ENCODE measurements at regions not wholly inside any gene's neighbourhood (a gene's known extent, or its start where the extent isn't known, plus 50 kb on each side); places are given as distances from the start of the nearest gene placed in this dataset.
"Not testable (repeated sequence)": the region's sequence is repeated elsewhere in the genome, so short reads cannot be mapped to it uniquely, and the experiment has no call there.

GRCh38 chr22:22300511-22300910, 55.9 kb downstream of the VPREB1 start:
- not testable (repeated sequence) for H2AK5ac ChIP-seq (ENCODE audit: insufficient read length, low read length); H3K14ac ChIP-seq (ENCODE audit: insufficient read depth, low read length); H3K18ac ChIP-seq (ENCODE audit: insufficient read length, low read depth, low read length); H2BK20ac ChIP-seq (ENCODE audit: low read depth, low read length, poor library complexity, severe bottlenecking); H3K23ac ChIP-seq (ENCODE audit: insufficient read length, low read depth, low read length); H3K4me1 ChIP-seq (ENCODE audit: insufficient read depth, low read length); H2BK5ac ChIP-seq (ENCODE audit: insufficient read length, low read length); H3K56ac ChIP-seq (ENCODE audit: insufficient read length, low read depth, low read length); H4K5ac ChIP-seq (ENCODE audit: insufficient read length, low read depth, low read length); H3K9me3 ChIP-seq (ENCODE audit: control insufficient read depth, low read depth, low read length); H3K27me3 ChIP-seq (ENCODE audit: insufficient read depth, low read length); H3K4me3 Mint-ChIP-seq; H2BK15ac ChIP-seq (ENCODE audit: low read depth, low read length); H3K9ac ChIP-seq (ENCODE audit: extremely low read depth, insufficient read length, low read length); H2AFZ ChIP-seq (ENCODE audit: low read length); H3K79me1 ChIP-seq (ENCODE audit: insufficient read depth, low read depth, low read length, poor library complexity, severe bottlenecking); H3T11ph ChIP-seq (ENCODE audit: low read length); H3K9me3 Mint-ChIP-seq; H4K8ac ChIP-seq (replicated peaks; ENCODE audit: insufficient read length, low read depth, low read length); H3K23me2 ChIP-seq (ENCODE audit: insufficient read length, low read depth, low read length, poor library complexity, severe bottlenecking); H2BK120ac ChIP-seq (ENCODE audit: low read depth, low read length, poor library complexity, severe bottlenecking); H4K91ac ChIP-seq (ENCODE audit: insufficient read length, low read depth, low read length); H3K4me2 ChIP-seq (ENCODE audit: insufficient read depth, insufficient read length, low read length); H2BK12ac ChIP-seq (ENCODE audit: insufficient read length, low read depth, low read length); H3K4ac ChIP-seq (ENCODE audit: low read depth, low read length); H3K79me2 ChIP-seq (ENCODE audit: insufficient read depth, low read length); H3K27ac Mint-ChIP-seq; H4K20me1 ChIP-seq (ENCODE audit: control insufficient read depth, insufficient read depth, insufficient read length); DNase-seq; H3K27ac ChIP-seq (ENCODE audit: insufficient read length, low read depth, low read length)
- WGBS (ENCODE audit: extremely low coverage, insufficient read length, low lambda C conversion rate): no CpG with 5 or more reads among the region's 5 CpGs
- Mint-ChIP-seq H3K27me3 (ENCODE audit: low read depth) (peaks cover 42% of the 10 kb centered on the region), H3K36me3 (ENCODE audit: insufficient read depth in 1 of 3, low read depth in 3 of 3) (peaks cover 13 to 17% (median 17%) of the 10 kb centered on the region in 3 experiments), H3K4me1 (peaks cover 14 to 18% of the 10 kb centered on the region in 2 experiments)

- not testable (repeated sequence) for H3K27ac Mint-ChIP-seq; H3K27me3 ChIP-seq (ENCODE audit: insufficient read depth, low read length); H4K8ac ChIP-seq (replicated peaks; ENCODE audit: insufficient read length, low read depth, low read length); H3K4me3 Mint-ChIP-seq; H4K20me1 ChIP-seq (ENCODE audit: control insufficient read depth, insufficient read depth, insufficient read length); H2BK5ac ChIP-seq (ENCODE audit: insufficient read length, low read length); H3K14ac ChIP-seq (ENCODE audit: insufficient read depth, low read length); H3K9me3 Mint-ChIP-seq; H3K23ac ChIP-seq (ENCODE audit: insufficient read length, low read depth, low read length); H3K79me2 ChIP-seq (ENCODE audit: insufficient read depth, low read length); H3K18ac ChIP-seq (ENCODE audit: insufficient read length, low read depth, low read length); H4K5ac ChIP-seq (ENCODE audit: insufficient read length, low read depth, low read length); H3K9ac ChIP-seq (ENCODE audit: extremely low read depth, insufficient read length, low read length); H2AFZ ChIP-seq (ENCODE audit: low read length); DNase-seq; H3K4me2 ChIP-seq (ENCODE audit: insufficient read depth, insufficient read length, low read length); H2BK20ac ChIP-seq (ENCODE audit: low read depth, low read length, poor library complexity, severe bottlenecking); H3K27ac ChIP-seq (ENCODE audit: insufficient read length, low read depth, low read length); H3T11ph ChIP-seq (ENCODE audit: low read length); H3K9me3 ChIP-seq (ENCODE audit: control insufficient read depth, low read depth, low read length); H4K91ac ChIP-seq (ENCODE audit: insufficient read length, low read depth, low read length); H3K4ac ChIP-seq (ENCODE audit: low read depth, low read length); H2BK12ac ChIP-seq (ENCODE audit: insufficient read length, low read depth, low read length); H3K4me1 ChIP-seq (ENCODE audit: insufficient read depth, low read length); H2AK5ac ChIP-seq (ENCODE audit: insufficient read length, low read length); H3K79me1 ChIP-seq (ENCODE audit: insufficient read depth, low read depth, low read length, poor library complexity, severe bottlenecking); H2BK120ac ChIP-seq (ENCODE audit: low read depth, low read length, poor library complexity, severe bottlenecking); H3K23me2 ChIP-seq (ENCODE audit: insufficient read length, low read depth, low read length, poor library complexity, severe bottlenecking); H2BK15ac ChIP-seq (ENCODE audit: low read depth, low read length); H3K56ac ChIP-seq (ENCODE audit: insufficient read length, low read depth, low read length)
- Mint-ChIP-seq H3K36me3 (ENCODE audit: insufficient read depth in 1 of 3, low read depth in 3 of 3) (peaks cover 14 to 22% (median 20%) of the 10 kb centered on the region in 3 experiments), H3K27me3 (ENCODE audit: low read depth) (peaks cover 41% of the 10 kb centered on the region), H3K4me1 (peaks cover 14 to 18% of the 10 kb centered on the region in 2 experiments)
- no CpG with 5 or more reads among the region's 1 CpG for WGBS (ENCODE audit: extremely low coverage, insufficient read length, low lambda C conversion rate)
Observed at GRCh38 chr22:22300946-22301345, 56.4 kb downstream of the VPREB1 start.
